DMS 273 (cell line): ENCODE measurements at regions not wholly inside any gene's neighbourhood (a gene's known extent, or its start where the extent isn't known, plus 50 kb on each side); places are given as distances from the start of the nearest gene placed in this dataset.

Source experiments
- DNase-seq: peaks from one replicate; lab custom pipeline; 2025; ENCODE audit not compliant: unreplicated experiment; lab: John Stamatoyannopoulos, UW

GRCh38 chr6:120646101-120646500 is 688.2 kb downstream of the TBC1D32 start:
- DNase-seq, result no peak

GRCh38 chr6:120632975-120633374 is 701.3 kb downstream of the TBC1D32 start:
- no peak for DNase-seq

GRCh38 chr6:120627612-120628011 is 706.7 kb downstream of the TBC1D32 start:
- no peak for DNase-seq

- DNase-seq, result no peak
These were observed 712.1 kb downstream of the TBC1D32 start for GRCh38 chr6:120622127-120622631.

- DNase-seq, result no peak
These were observed 713.4 kb downstream of the TBC1D32 start for GRCh38 chr6:120620900-120621299.

GRCh38 chr6:120615238-120615637 is 719.0 kb downstream of the TBC1D32 start:
- no peak for DNase-seq

GRCh38 chr6:120614723-120615122 is 719.6 kb downstream of the TBC1D32 start:
- no peak for DNase-seq

GRCh38 chr6:120608826-120609225 is 725.5 kb downstream of the TBC1D32 start:
- no peak for DNase-seq

GRCh38 chr6:120606743-120607142 is 727.5 kb downstream of the TBC1D32 start:
- no peak for DNase-seq

- no peak for DNase-seq
These were observed 729.8 kb downstream of the TBC1D32 start for GRCh38 chr6:120604510-120604909.

GRCh38 chr6:120590611-120591010 is 743.7 kb downstream of the TBC1D32 start:
- no peak for DNase-seq

GRCh38 chr6:120588424-120588823 is 745.9 kb downstream of the TBC1D32 start:
- no peak for DNase-seq

- DNase-seq, result peak; percentile 1
These were observed 746.9 kb downstream of the TBC1D32 start for GRCh38 chr6:120587381-120587780.

- no peak for DNase-seq
These were observed 750.0 kb downstream of the TBC1D32 start for GRCh38 chr6:120584111-120584760.

GRCh38 chr6:120576061-120576460 is 758.2 kb downstream of the TBC1D32 start:
- DNase-seq, result no peak

GRCh38 chr6:120569714-120570113 is 764.6 kb downstream of the TBC1D32 start:
- no peak for DNase-seq

GRCh38 chr6:120564779-120565178 is 769.5 kb downstream of the TBC1D32 start:
- DNase-seq, result no peak

- DNase-seq, result no peak
These were observed 776.0 kb downstream of the TBC1D32 start for GRCh38 chr6:120558294-120558693.

GRCh38 chr6:120557554-120557953 is 776.7 kb downstream of the TBC1D32 start:
- DNase-seq, result no peak

GRCh38 chr6:120556491-120556890 is 777.8 kb downstream of the TBC1D32 start:
- DNase-seq, result no peak

GRCh38 chr6:120553353-120553752 is 780.9 kb downstream of the TBC1D32 start:
- no peak for DNase-seq

GRCh38 chr6:120545353-120545752 is 788.9 kb downstream of the TBC1D32 start:
- no peak for DNase-seq

- DNase-seq, result no peak
These were observed 799.3 kb downstream of the TBC1D32 start for GRCh38 chr6:120534954-120535353.
